Aorta (tissue), 5 donors: ENCODE measurements at regions not wholly inside any gene's neighbourhood (a gene's known extent, or its start where the extent isn't known, plus 50 kb on each side); places are given as distances from the start of the nearest gene placed in this dataset.

Experiments
- ATAC-seq: fragments of 200-7000 bp; cut with Tn5 transposase; one replicate; pipeline ENCODE4 v1.9.1; 2022; ENCODE audit warnings: moderate library complexity; ENCODE audit not compliant: low FRiP score
- DNase-seq, 2 donors: peaks; one replicate each; pipeline ENCODE4 v3.0.0-alpha.2; 2020
- H3K27ac ChIP-seq, 2 donors: one replicate each; pipeline ENCODE4 v1.5.1; 2013; ENCODE audit warnings: low read length in 2 of 2, mild to moderate bottlenecking in 2 of 2, moderate library complexity in 2 of 2, control low read depth in 1 of 2, inconsistent platforms in 1 of 2, low read depth in 1 of 2
- H3K27me3 ChIP-seq, 2 donors: one replicate each; pipeline ENCODE4 v1.6.1; 2013; ENCODE audit warnings: control low read depth in 1 of 2, low read length in 1 of 2, mild to moderate bottlenecking in 1 of 2, moderate library complexity in 1 of 2; ENCODE audit not compliant: insufficient read depth in 2 of 2, control insufficient read depth in 1 of 2
- H3K36me3 ChIP-seq, 2 donors: one replicate each; pipeline ENCODE4 v1.6.1; 2013; ENCODE audit warnings: control low read depth in 1 of 2, low read length in 1 of 2, mild to moderate bottlenecking in 1 of 2; ENCODE audit not compliant: insufficient read depth in 2 of 2, control insufficient read depth in 1 of 2
- H3K4me1 ChIP-seq, 2 donors: one replicate each; pipeline ENCODE4 v1.6.1; 2013; ENCODE audit warnings: low read length in 2 of 2, control low read depth in 1 of 2, mild to moderate bottlenecking in 1 of 2, moderate library complexity in 1 of 2; ENCODE audit not compliant: insufficient read depth in 2 of 2, control insufficient read depth in 1 of 2
- H3K4me3 ChIP-seq, 2 donors: one replicate each; pipeline ENCODE4 v1.5.1; 2013; ENCODE audit warnings: low read length in 2 of 2, control low read depth in 1 of 2, mild to moderate bottlenecking in 1 of 2
- H3K9me3 ChIP-seq: one replicate; pipeline ENCODE4 v1.6.1; 2013; ENCODE audit warnings: mild to moderate bottlenecking, low read length; ENCODE audit not compliant: control insufficient read depth
- WGBS, 2 donors: extraction: QIAGEN DNeasy Blood & Tissue Kit; methylation state at CpG; one replicate each; pipeline ENCODE4 v1.1.7; 2013; 5-methylcytosine and 5-hydroxymethylcytosine counted together
- intact Hi-C, 2 donors: fragments of 100-400 bp; cut with DNase I; formaldehyde crosslinking; loops; one replicate each; pipeline versions ENCODE4 v1.14.2 to v1.15.0; 2022
- donor health status: healthy with polysubstance abuse.
- donor health status: Bipolar disorder and iron deficiency.
- donor health status: DM: no; HTN: no; CAD: no.
- donor health status: DM: no; HTN: no; CAD: no.
- donor health status: DM: yes; HTN: yes; CAD: no.

DNA sequence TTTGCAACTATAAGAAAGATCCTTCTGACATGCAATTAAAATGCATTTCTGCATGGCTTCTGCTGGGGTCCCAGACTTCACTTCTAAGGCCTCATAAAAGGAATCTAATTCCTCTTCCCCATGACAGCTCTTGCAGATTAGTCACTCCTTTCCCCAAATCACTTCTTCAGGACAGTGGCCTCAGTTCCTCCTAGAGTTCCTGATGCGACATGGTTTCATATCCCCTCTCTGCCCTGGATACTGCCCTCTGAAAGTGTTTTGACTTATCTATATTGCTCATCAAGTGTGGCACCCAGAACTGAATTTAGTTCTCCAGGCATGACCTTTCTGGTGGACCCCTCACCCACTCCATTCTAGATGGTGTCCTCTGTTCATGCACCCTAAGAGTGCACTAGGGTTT, 238.1 kb downstream of the FOXO1 start:
- peaks cover 0 to 2% of the 10 kb centered on the region in 2 donors for H3K4me1 ChIP-seq
- WGBS, 2 donors: 91 to 96% methylated on average over 1 of the region's 1 CpG
- no peaks in the 10 kb centered on the region for H3K36me3 ChIP-seq
- no peak for DNase-seq
- no peaks in the 10 kb centered on the region for H3K9me3 ChIP-seq
- no peak overlapping the region for H3K27ac ChIP-seq
- intact Hi-C loops: no loop called here
- no peaks in the 10 kb centered on the region for H3K27me3 ChIP-seq
- H3K4me3 ChIP-seq: no peak overlapping the region
- no peak for ATAC-seq

GRCh38 chr13:40429706-40430545, 236.5 kb downstream of the FOXO1 start:
- DNase-seq (no peak), ATAC-seq (no peak)
- 73 to 82% methylated on average over 10 of the region's 10 CpGs for WGBS, 2 donors
- no peaks in the 10 kb centered on the region for H3K27me3 ChIP-seq
- H3K4me1 ChIP-seq: peaks cover 0 to 2% of the 10 kb centered on the region in 2 donors
- no peak overlapping the region for H3K4me3 ChIP-seq
- intact Hi-C loops: no loop called here
- no peaks in the 10 kb centered on the region for H3K9me3 ChIP-seq
- no peak overlapping the region for H3K27ac ChIP-seq
- no peaks in the 10 kb centered on the region for H3K36me3 ChIP-seq

DNA sequence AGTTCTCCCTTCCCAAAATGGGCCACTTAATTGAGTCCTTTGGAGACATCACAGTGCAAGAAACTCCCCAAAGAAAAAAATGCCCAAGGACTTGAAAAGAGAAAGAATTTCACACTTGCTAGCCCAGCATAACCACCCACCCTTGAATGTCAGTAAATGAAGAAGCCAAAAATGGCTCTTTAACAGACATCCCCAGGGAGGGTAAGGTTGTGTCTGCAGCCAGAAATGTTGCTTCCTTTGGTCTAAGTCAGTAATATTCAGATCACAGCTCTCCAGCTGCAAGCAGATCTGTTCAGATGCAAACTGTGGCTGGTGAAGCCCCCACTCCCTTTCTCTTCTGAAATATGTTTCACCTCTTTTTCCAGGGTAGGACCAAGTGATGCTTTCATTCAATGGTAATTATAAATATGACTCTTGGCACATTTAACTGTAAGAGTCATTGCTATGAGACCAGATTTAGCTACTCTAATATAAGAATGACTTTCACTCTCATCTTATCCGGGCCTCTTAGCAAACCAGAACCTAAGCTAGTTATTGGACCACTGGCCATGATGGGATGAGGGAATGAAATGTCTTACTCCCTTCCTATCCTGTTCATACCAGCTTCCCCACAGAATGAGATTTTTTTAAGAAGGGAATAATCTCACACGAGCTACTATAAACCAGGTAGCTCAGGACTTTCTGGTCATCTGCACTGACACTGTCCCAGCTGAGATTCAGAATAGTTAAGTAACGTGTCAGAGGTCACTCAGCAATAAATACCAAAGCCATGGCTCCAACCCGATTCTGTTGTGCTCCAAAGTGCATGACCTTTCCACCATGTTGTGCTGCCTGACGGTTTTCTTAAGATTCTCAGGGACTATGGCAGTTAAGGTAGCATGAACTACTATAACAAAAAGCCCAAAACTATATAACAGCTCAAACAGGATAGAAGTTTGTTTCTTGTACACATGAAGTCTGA, 234.1 kb downstream of the FOXO1 start:
- WGBS, 2 donors: 68 to 72% methylated on average over 5 of the region's 5 CpGs
- ATAC-seq (no peak), DNase-seq (no peak)
- Histone ChIP-seq H3K36me3 (no peaks in the 10 kb centered on the region), H3K4me1 (peaks cover 0 to 2% of the 10 kb centered on the region in 2 donors), H3K27ac (no peak overlapping the region), H3K9me3 (no peaks in the 10 kb centered on the region), H3K27me3 (no peaks in the 10 kb centered on the region), H3K4me3 (no peak overlapping the region)
- intact Hi-C loops: no loop called here

DNA sequence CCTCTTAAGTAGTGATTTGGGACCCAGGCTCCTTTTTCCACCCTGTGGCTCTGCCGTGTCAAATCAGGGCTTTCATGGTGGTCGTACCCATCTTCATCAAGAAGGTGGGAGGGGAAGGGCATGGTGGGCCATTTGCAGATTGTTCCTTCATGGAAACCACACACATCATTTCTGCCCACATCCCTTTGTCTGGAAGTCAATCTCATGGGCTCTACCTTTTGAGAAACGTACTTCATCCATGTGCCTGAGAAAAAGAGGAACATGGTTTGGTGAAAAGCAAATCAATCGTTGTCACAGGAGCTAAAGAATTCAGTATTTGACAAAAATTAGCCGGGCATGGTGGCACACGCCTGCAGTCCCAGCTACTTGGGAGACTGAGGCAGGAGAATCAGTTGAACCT, 233.4 kb downstream of the FOXO1 start:
- DNase-seq (no peak), ATAC-seq (no peak)
- Histone ChIP-seq H3K27me3 (no peaks in the 10 kb centered on the region), H3K9me3 (no peaks in the 10 kb centered on the region), H3K27ac (no peak overlapping the region), H3K4me1 (peaks cover 0 to 2% of the 10 kb centered on the region in 2 donors), H3K36me3 (no peaks in the 10 kb centered on the region), H3K4me3 (no peak overlapping the region)
- intact Hi-C loops: no loop called here
- 83 to 86% methylated on average over 6 of the region's 6 CpGs for WGBS, 2 donors

GRCh38 chr13:40433577-40433976, 232.9 kb downstream of the FOXO1 start:
- Histone ChIP-seq H3K4me1 (peaks cover 0 to 2% of the 10 kb centered on the region in 2 donors), H3K4me3 (no peak overlapping the region), H3K9me3 (no peaks in the 10 kb centered on the region), H3K36me3 (no peaks in the 10 kb centered on the region), H3K27ac (no peak overlapping the region), H3K27me3 (no peaks in the 10 kb centered on the region)
- intact Hi-C loops: no loop called here
- WGBS, 2 donors: 97% methylated on average over 4 of the region's 4 CpGs
- ATAC-seq (no peak), DNase-seq (no peak)

DNA sequence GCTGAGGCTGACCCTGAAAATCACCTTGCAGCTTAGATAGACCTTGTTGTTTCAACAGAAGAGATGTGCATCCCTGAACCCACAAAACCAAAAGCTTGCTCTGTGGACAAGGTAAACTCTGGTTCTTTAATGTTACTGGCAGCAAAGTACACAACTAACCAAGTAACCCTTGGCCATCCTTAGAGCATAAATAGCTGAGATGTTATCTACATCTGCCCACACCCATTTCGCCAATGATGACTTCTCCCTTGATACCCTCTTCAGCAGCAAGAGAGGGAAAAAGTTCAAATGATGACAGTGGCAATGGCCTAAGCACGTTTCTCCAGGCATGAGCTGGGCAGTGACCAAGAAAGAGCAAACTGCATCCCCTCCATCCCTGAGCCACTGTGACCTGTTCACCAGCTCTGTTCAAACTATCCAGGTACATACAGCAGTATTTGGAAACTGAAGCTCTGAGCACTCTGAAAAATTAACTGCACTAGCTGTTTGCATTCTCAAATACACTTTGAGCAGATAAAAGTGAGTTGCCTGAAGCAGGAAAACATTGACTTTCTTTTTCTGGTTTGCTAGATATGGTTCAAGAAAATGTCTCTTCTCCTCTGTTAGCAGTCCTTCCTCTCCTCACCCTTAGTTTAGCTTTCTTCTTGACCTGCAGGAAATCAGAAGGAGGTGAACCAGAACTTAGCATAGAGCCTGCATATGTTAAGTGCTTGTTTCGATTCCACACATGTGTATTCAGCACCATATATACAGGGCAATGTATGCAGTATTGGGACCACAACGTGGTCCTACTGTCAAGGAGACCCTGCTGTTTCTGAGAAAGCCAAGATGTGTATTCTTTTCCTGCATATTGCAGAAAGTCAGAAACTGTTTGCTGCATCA, 231.7 kb downstream of the FOXO1 start:
- Histone ChIP-seq H3K36me3 (no peaks in the 10 kb centered on the region), H3K9me3 (no peaks in the 10 kb centered on the region), H3K27ac (no peak overlapping the region), H3K27me3 (no peaks in the 10 kb centered on the region), H3K4me3 (no peak overlapping the region), H3K4me1 (peaks cover 0 to 2% of the 10 kb centered on the region in 2 donors)
- intact Hi-C loops: no loop called here
- 90% methylated on average over 4 of the region's 4 CpGs for WGBS, 2 donors
- ATAC-seq (no peak), DNase-seq (no peak)

GRCh38 chr13:40438022-40438680, 228.3 kb downstream of the FOXO1 start:
- H3K4me3 ChIP-seq: no peak overlapping the region
- no peaks in the 10 kb centered on the region for H3K4me1 ChIP-seq
- H3K36me3 ChIP-seq: no peaks in the 10 kb centered on the region
- no peak for ATAC-seq
- no peaks in the 10 kb centered on the region for H3K9me3 ChIP-seq
- DNase-seq: no peak
- WGBS, 2 donors: 52 to 63% methylated on average over 6 of the region's 6 CpGs
- H3K27me3 ChIP-seq: no peaks in the 10 kb centered on the region
- H3K27ac ChIP-seq: no peak overlapping the region
- intact Hi-C loops: no loop called here
